ENCODE measurements at regions not wholly inside any gene's neighbourhood (a gene's known extent, or its start where the extent isn't known, plus 50 kb on each side); places are given as distances from the start of the nearest gene placed in this dataset.

DNA sequence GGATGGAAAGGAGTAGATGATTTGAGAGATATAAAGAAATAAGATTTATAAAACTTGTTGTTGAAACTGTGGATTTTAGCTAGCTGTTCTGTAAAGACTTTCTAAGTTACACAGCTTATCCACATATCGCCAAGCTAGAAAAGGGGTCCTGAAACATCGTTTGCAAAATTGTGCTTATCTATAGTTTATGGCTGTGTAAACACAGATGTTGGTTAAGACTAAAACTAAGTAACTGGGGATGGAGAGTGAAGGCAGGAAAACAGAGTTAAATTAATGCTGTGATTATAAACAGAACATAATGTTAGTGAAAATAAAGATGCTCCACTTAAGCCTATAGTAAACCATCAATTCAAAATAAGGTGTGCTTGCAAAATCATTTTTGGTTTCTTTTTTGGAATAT is 311.3 kb upstream of the DDHD1 start:
- Histone ChIP-seq H3K9me3 (replicated peaks; ENCODE audit: low read length) (no peaks in the 10 kb centered on the region), H3K27me3 (ENCODE audit: control insufficient read depth, insufficient read depth, low read length) (peaks cover 7% of the 10 kb centered on the region), H3K4me1 (ENCODE audit: control insufficient read depth, insufficient read depth, low read length) (no peaks in the 10 kb centered on the region), H3K4me2 (ENCODE audit: low read length) (no peak overlapping the region), H3K4me3 (ENCODE audit: low read length) (no peak overlapping the region), H3K36me3 (ENCODE audit: insufficient read depth, low read length) (no peaks in the 10 kb centered on the region), H3K9ac (ENCODE audit: low read depth, low read length) (no peak overlapping the region)

DNA sequence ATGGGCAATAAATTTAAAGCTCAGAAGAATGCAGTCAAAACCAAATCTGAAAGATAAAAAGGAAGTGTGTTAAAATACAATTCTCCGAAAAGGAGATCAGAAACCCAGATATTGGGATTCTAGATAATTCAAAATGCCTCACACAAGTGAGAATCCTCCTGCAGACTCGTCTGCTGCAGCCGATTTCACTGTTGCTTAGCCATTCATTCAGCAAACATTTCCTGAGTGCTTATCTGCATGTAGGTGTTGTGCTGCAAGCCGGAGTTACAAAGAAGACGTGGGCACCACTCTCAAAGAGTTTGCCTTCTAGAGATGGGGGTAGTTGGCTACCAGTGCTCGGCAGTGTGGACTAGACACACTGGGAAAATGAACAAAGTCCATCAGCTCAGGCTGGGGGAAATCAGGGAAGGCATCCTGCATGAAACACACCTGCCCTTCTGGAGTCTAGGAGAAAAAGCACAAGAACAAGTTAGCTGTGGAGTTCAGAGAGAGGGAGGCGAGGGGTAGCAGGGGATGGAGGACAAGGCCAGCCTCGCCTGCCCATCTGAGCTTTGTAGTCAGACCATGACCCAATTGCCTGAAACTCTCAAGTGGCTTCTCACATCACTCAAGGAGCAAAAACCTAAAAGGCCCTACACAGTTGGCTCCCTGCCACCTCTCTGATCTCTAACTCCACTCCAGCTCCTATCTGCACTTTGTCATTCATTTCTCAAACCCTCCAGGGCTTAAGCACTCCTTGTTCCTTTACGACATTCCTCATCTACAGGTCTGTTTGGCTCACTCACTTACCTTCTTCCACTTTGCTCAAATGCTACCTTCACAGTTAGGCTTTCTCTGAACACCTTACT is 310.0 kb upstream of the DDHD1 start:
- H3K36me3 ChIP-seq (ENCODE audit: insufficient read depth, low read length), result no peaks in the 10 kb centered on the region
- H3K4me3 ChIP-seq (ENCODE audit: low read length), result no peak overlapping the region
- H3K9ac ChIP-seq (ENCODE audit: low read depth, low read length), result no peak overlapping the region
- peaks cover 10% of the 10 kb centered on the region for H3K4me1 ChIP-seq (ENCODE audit: control insufficient read depth, insufficient read depth, low read length)
- peaks cover 7% of the 10 kb centered on the region for H3K27me3 ChIP-seq (ENCODE audit: control insufficient read depth, insufficient read depth, low read length)
- no peak overlapping the region for H3K4me2 ChIP-seq (ENCODE audit: low read length)
- H3K9me3 ChIP-seq (replicated peaks; ENCODE audit: low read length), result no peaks in the 10 kb centered on the region

DNA sequence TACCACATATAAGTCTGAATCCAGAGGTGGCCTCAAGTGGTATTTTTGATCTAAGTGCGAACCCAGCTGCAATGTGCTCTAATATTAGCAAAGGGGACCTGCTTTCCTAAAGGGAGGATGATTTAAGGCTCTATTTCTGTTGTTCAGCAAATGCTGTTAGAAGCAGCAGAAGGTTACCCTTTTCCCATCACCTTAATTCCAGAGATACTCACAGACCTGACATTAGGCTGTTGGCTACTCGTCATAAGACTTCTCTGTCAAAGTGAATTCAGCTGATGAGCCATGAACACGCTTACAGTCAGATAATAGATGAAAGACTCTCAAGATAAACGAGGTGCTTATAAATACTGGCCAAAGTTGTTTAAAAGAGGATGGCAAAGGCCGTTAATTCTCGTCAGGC is 308.7 kb upstream of the DDHD1 start:
- Histone ChIP-seq H3K27me3 (ENCODE audit: control insufficient read depth, insufficient read depth, low read length) (peaks cover 7% of the 10 kb centered on the region), H3K9ac (ENCODE audit: low read depth, low read length) (no peak overlapping the region), H3K36me3 (ENCODE audit: insufficient read depth, low read length) (no peaks in the 10 kb centered on the region), H3K4me3 (ENCODE audit: low read length) (no peak overlapping the region), H3K4me1 (ENCODE audit: control insufficient read depth, insufficient read depth, low read length) (peaks cover 16% of the 10 kb centered on the region), H3K4me2 (ENCODE audit: low read length) (no peak overlapping the region), H3K9me3 (replicated peaks; ENCODE audit: low read length) (no peaks in the 10 kb centered on the region)

DNA sequence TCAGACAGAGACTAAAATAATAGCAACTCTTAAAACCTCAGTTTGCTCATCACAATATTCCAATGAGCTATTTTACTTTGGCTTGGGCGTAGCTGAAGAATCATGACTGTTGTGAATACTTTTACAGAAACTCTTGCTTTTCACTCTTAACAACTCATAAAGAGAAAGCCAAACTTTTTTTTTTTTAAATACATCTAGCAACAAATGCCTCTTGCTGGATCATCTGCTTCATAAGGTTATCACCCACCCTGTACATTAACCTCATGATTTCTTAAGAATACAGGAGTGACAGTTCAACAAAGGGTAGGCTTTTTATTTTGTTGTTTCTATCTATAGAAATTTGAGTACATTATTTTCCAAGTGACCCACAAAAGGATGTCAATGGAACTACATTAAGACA is 307.4 kb upstream of the DDHD1 start:
- H3K9me3 ChIP-seq (replicated peaks; ENCODE audit: low read length), result no peaks in the 10 kb centered on the region
- peaks cover 7% of the 10 kb centered on the region for H3K27me3 ChIP-seq (ENCODE audit: control insufficient read depth, insufficient read depth, low read length)
- H3K4me3 ChIP-seq (ENCODE audit: low read length), result no peak overlapping the region
- no peaks in the 10 kb centered on the region for H3K36me3 ChIP-seq (ENCODE audit: insufficient read depth, low read length)
- no peak overlapping the region for H3K9ac ChIP-seq (ENCODE audit: low read depth, low read length)
- peaks cover 16% of the 10 kb centered on the region for H3K4me1 ChIP-seq (ENCODE audit: control insufficient read depth, insufficient read depth, low read length)
- H3K4me2 ChIP-seq (ENCODE audit: low read length), result no peak overlapping the region

DNA sequence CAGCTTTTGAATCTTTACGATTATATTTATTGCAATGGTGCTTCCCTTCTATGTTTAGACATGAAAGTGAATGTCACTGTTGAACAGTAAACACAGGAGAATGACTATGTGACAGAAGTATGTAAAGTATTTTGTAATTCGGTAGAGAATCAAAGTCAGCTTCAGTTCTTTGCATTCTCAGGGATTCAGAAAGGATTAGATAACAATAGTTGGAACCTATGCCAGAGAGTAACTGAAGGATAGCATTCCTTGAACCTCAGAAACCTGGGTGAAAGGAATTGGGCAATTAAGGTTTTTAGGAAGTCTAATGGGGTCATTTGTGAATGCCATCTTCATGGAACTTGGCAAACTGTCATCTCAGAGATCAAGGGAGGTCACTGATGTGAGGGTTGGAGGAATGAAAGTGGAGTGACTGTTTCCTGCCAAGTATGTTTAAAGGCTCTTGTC is 305.3 kb upstream of the DDHD1 start:
- peak overlapping the region; percentile 58 for H3K4me2 ChIP-seq (ENCODE audit: low read length)
- no peaks in the 10 kb centered on the region for H3K36me3 ChIP-seq (ENCODE audit: insufficient read depth, low read length)
- H3K4me1 ChIP-seq (ENCODE audit: control insufficient read depth, insufficient read depth, low read length), result peaks cover 16% of the 10 kb centered on the region
- peak overlapping the region; percentile 25 for H3K4me3 ChIP-seq (ENCODE audit: low read length)
- H3K27me3 ChIP-seq (ENCODE audit: control insufficient read depth, insufficient read depth, low read length), result peaks cover 6% of the 10 kb centered on the region
- no peak overlapping the region for H3K9ac ChIP-seq (ENCODE audit: low read depth, low read length)
- H3K9me3 ChIP-seq (replicated peaks; ENCODE audit: low read length), result no peaks in the 10 kb centered on the region

DNA sequence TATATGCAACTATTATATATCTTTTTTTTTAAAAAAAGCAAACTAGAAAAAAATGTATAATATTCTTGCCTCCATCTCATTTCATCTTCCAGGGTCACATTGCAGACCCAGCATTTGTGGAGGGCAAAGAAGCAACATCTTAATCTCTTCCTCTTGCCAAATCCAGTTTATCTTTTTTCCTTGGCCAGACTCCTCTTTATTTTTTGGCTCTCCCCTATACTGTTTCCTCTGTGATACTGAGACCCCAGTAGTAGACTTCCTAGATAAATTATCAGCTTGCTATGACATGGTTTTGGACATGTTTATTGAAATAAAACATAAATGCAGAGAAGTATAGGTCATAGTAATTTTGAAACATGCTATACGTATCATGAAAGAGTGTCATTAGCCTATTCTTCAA is 303.8 kb upstream of the DDHD1 start:
- Histone ChIP-seq H3K4me1 (ENCODE audit: control insufficient read depth, insufficient read depth, low read length) (peaks cover 16% of the 10 kb centered on the region), H3K4me2 (ENCODE audit: low read length) (no peak overlapping the region), H3K27me3 (ENCODE audit: control insufficient read depth, insufficient read depth, low read length) (no peaks in the 10 kb centered on the region), H3K4me3 (ENCODE audit: low read length) (no peak overlapping the region), H3K9ac (ENCODE audit: low read depth, low read length) (no peak overlapping the region), H3K9me3 (replicated peaks; ENCODE audit: low read length) (no peaks in the 10 kb centered on the region), H3K36me3 (ENCODE audit: insufficient read depth, low read length) (no peaks in the 10 kb centered on the region)

DNA sequence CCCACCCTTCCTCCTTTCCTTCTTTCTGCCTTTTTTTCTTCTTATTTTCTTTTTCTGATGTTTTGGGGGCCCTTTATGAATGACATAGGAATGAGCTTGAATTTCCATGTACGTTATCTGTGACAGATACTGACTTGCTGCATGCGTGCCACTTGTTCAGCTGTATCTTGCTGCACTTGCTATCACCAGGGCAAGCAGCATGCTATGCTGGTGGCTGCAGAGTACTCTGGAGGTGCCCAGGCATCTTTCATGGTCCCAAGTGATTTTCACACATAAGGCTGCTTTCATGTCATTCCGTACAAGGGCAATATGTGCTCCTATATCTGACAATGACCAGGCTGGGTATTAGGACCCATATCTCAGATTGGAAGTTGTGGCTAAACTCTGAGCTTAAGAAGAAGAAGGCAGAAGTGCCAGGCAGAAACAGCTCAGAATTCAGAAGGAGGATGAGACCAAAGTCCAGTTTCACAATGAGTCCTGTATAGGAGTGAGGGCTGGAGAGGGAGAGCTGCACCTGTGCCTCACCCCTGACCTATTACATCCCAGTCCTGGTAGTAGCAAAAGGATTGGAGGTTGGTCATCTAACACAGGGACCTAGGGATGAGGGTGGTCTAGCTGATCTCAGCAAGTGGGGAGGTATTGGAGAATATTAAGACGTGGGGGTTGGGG is 299.0 kb upstream of the DDHD1 start:
- Histone ChIP-seq H3K4me1 (ENCODE audit: control insufficient read depth, insufficient read depth, low read length) (peaks cover 7% of the 10 kb centered on the region), H3K9me3 (replicated peaks; ENCODE audit: low read length) (no peaks in the 10 kb centered on the region), H3K9ac (ENCODE audit: low read depth, low read length) (no peak overlapping the region), H3K36me3 (ENCODE audit: insufficient read depth, low read length) (no peaks in the 10 kb centered on the region), H3K4me3 (ENCODE audit: low read length) (no peak overlapping the region), H3K27me3 (ENCODE audit: control insufficient read depth, insufficient read depth, low read length) (no peaks in the 10 kb centered on the region), H3K4me2 (ENCODE audit: low read length) (no peak overlapping the region)

DNA sequence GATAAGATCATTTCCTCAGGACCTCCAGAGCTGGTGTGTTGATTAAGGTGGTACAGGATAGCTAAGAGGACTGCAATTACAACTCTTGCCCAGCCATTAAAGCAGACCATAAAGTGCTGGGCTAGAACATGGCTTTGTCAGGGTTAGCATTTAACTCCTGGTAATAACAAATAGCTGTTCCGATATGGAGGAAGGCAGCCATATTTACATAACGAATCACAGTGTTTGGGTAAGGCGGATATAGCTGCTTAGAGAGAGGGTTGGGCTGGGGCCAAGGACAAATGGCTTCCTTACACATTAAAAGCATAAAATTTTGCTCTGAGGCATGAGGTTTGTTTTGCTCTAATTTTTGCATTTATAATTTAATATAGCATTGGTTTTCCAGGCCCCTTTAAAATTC is 297.7 kb upstream of the DDHD1 start:
- no peak overlapping the region for H3K4me2 ChIP-seq (ENCODE audit: low read length)
- H3K27me3 ChIP-seq (ENCODE audit: control insufficient read depth, insufficient read depth, low read length), result no peaks in the 10 kb centered on the region
- peaks cover 7% of the 10 kb centered on the region for H3K4me1 ChIP-seq (ENCODE audit: control insufficient read depth, insufficient read depth, low read length)
- no peaks in the 10 kb centered on the region for H3K9me3 ChIP-seq (replicated peaks; ENCODE audit: low read length)
- H3K9ac ChIP-seq (ENCODE audit: low read depth, low read length), result no peak overlapping the region
- H3K4me3 ChIP-seq (ENCODE audit: low read length), result no peak overlapping the region
- no peaks in the 10 kb centered on the region for H3K36me3 ChIP-seq (ENCODE audit: insufficient read depth, low read length)

DNA sequence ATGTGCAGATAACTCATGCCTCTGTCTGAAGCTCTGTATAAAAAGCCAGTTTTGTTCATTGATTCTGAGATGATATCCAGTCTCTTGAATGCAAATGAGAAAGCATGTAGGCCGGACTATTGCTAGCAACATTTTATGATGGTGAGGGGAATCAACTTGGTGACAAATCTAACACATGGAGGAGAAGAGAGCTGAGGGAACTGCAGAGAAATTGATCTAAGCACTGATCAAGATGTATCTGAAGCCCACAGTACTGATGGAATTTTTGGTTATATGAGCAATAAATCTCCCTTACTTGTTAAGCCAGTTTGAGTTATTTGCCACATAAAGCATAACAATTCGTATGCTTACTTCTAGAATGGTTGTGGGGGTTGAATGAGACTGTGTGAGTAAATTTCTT is 295.6 kb upstream of the DDHD1 start:
- Histone ChIP-seq H3K4me3 (ENCODE audit: low read length) (no peak overlapping the region), H3K9ac (ENCODE audit: low read depth, low read length) (no peak overlapping the region), H3K27me3 (ENCODE audit: control insufficient read depth, insufficient read depth, low read length) (no peaks in the 10 kb centered on the region), H3K4me1 (ENCODE audit: control insufficient read depth, insufficient read depth, low read length) (peaks cover 7% of the 10 kb centered on the region), H3K36me3 (ENCODE audit: insufficient read depth, low read length) (no peaks in the 10 kb centered on the region), H3K9me3 (replicated peaks; ENCODE audit: low read length) (no peaks in the 10 kb centered on the region), H3K4me2 (ENCODE audit: low read length) (no peak overlapping the region)

DNA sequence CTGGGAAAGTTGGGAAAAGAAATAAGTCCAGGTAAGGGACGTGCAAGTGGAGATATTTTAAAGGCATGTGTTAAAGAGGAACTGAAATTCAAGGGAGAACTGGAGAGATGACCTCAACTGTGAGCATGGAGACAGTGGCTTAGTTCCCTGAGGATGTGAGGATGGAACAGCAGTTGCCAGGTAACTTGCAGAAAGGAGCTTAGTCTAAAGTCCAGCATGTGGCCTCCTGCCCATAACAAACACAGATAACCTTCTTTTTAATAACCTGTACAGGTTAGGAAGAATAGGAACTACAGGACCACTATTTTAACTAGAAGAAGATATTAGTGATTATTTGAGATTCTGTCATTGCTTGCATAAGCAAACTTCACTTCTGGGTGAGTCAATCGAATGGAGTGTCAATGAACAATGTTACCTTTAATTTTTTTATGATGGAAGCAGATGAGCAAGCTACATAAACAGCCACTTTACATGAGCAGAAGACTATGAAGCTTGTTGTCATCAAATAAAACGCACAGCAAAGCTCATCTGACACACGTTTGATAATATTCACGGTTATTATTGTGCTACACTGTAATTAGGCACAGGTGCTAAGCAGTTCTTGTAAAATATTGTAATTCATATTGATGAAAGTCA is 291.7 kb upstream of the DDHD1 start:
- no peaks in the 10 kb centered on the region for H3K36me3 ChIP-seq (ENCODE audit: insufficient read depth, low read length)
- no peaks in the 10 kb centered on the region for H3K27me3 ChIP-seq (ENCODE audit: control insufficient read depth, insufficient read depth, low read length)
- H3K4me1 ChIP-seq (ENCODE audit: control insufficient read depth, insufficient read depth, low read length), result no peaks in the 10 kb centered on the region
- H3K4me2 ChIP-seq (ENCODE audit: low read length), result no peak overlapping the region
- H3K9me3 ChIP-seq (replicated peaks; ENCODE audit: low read length), result no peaks in the 10 kb centered on the region
- H3K9ac ChIP-seq (ENCODE audit: low read depth, low read length), result no peak overlapping the region
- H3K4me3 ChIP-seq (ENCODE audit: low read length), result no peak overlapping the region

DNA sequence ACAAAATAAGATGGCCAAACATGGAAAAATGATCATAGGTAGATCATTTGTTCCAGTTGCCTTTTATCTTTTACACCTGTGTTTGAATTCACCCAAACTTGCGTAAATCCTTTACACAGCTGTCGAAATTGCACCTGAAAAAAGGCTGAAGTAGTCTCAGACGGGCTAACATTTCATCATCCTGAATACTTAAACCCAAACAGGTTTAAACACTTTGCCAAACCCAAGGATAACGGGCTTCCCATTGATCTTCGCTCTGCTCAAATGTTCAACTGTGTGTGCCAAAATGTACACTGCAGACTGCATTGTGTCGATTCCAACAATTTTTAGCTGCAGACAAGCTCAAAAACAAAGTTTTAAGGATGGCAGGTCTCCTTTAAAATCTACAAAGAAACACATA is 288.7 kb upstream of the DDHD1 start:
- Histone ChIP-seq H3K9ac (ENCODE audit: low read depth, low read length) (no peak overlapping the region), H3K4me3 (ENCODE audit: low read length) (no peak overlapping the region), H3K27me3 (ENCODE audit: control insufficient read depth, insufficient read depth, low read length) (no peaks in the 10 kb centered on the region), H3K4me2 (ENCODE audit: low read length) (no peak overlapping the region), H3K36me3 (ENCODE audit: insufficient read depth, low read length) (no peaks in the 10 kb centered on the region), H3K4me1 (ENCODE audit: control insufficient read depth, insufficient read depth, low read length) (no peaks in the 10 kb centered on the region), H3K9me3 (replicated peaks; ENCODE audit: low read length) (no peaks in the 10 kb centered on the region)

All from skeletal muscle satellite cell (primary cell).